BJ (cell line): ENCODE measurements at regions not wholly inside any gene's neighbourhood (a gene's known extent, or its start where the extent isn't known, plus 50 kb on each side); places are given as distances from the start of the nearest gene placed in this dataset.

Experiments used
- CTCF ChIA-PET: fragments of 350-600 bp; formaldehyde crosslinking; extraction: SDS; loops from one replicate; lab custom pipeline; 2021; ENCODE audit warnings: antibody characterized with exemption, inconsistent platforms; lab: Yijun Ruan, JAX
- POLR2A ChIA-PET: fragments of 300-600 bp; sonication (Branson Sonifier 250); formaldehyde crosslinking; extraction: SDS; loops from one replicate; lab custom pipeline; 2021; ENCODE audit warnings: antibody characterized with exemption; lab: Charles Lee
- DNase-seq: peaks from one replicate; pipeline ENCODE4 v3.0.0-alpha.2; 2011; ENCODE audit warnings: low read depth
- H3K27me3 ChIP-seq: 2 replicates; pipeline ENCODE4 v1.6.0; 2011; ENCODE audit warnings: low read length; ENCODE audit not compliant: control insufficient read depth, insufficient read depth
- H3K36me3 ChIP-seq: 2 replicates; pipeline ENCODE4 v1.5.1; 2011; ENCODE audit warnings: low read length; ENCODE audit not compliant: control insufficient read depth, insufficient read depth
- H3K4me3 ChIP-seq: 2 replicates; pipeline ENCODE4 v1.5.1; 2011; ENCODE audit warnings: low read depth, mild to moderate bottlenecking, control low read depth, low read length
- TF ChIP-seq, protein P1 (sequence below): IDR thresholded peaks from 2 replicates; pipeline ENCODE4 v1.5.1; 2011; ENCODE audit warnings: low read depth, mild to moderate bottlenecking, control low read depth, inconsistent platforms, low read length, moderate library complexity; ENCODE audit not compliant: insufficient read depth

DNA sequence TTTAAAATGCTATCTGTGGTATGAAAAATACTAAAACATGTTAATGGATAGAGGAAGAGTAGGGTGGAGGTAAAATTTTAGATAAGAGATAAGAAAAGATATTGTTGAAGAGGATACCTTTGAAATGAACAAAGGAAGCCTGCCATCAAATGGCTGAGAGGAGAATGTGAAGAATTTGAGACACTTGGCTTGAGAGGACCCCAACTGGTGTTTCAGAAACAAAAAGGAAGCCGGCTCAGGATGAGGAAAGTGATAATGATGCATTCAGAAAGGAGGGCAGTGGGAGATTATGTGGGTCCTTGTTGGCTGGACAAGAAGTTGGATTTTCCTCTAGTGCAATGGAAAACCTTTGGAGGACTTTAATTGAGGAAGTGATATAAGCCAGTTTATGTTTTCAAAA lies 264.4 kb downstream of the DUSP6 start:
- CTCF ChIA-PET: interaction anchor here (0.7 kb wide), 1 partner anchor 24 kb away, joined by 3 read pairs; no protein-coding TSS in a partner anchor
- DNase-seq: no peak
- Histone ChIP-seq H3K36me3 (no peaks in the 10 kb centered on the region), H3K4me3 (no peak overlapping the region), H3K27me3 (no peaks in the 10 kb centered on the region)
- POLR2A ChIA-PET: no interaction called here
- TF ChIP-seq, protein P1, sequence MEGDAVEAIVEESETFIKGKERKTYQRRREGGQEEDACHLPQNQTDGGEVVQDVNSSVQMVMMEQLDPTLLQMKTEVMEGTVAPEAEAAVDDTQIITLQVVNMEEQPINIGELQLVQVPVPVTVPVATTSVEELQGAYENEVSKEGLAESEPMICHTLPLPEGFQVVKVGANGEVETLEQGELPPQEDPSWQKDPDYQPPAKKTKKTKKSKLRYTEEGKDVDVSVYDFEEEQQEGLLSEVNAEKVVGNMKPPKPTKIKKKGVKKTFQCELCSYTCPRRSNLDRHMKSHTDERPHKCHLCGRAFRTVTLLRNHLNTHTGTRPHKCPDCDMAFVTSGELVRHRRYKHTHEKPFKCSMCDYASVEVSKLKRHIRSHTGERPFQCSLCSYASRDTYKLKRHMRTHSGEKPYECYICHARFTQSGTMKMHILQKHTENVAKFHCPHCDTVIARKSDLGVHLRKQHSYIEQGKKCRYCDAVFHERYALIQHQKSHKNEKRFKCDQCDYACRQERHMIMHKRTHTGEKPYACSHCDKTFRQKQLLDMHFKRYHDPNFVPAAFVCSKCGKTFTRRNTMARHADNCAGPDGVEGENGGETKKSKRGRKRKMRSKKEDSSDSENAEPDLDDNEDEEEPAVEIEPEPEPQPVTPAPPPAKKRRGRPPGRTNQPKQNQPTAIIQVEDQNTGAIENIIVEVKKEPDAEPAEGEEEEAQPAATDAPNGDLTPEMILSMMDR: no peak

DNA sequence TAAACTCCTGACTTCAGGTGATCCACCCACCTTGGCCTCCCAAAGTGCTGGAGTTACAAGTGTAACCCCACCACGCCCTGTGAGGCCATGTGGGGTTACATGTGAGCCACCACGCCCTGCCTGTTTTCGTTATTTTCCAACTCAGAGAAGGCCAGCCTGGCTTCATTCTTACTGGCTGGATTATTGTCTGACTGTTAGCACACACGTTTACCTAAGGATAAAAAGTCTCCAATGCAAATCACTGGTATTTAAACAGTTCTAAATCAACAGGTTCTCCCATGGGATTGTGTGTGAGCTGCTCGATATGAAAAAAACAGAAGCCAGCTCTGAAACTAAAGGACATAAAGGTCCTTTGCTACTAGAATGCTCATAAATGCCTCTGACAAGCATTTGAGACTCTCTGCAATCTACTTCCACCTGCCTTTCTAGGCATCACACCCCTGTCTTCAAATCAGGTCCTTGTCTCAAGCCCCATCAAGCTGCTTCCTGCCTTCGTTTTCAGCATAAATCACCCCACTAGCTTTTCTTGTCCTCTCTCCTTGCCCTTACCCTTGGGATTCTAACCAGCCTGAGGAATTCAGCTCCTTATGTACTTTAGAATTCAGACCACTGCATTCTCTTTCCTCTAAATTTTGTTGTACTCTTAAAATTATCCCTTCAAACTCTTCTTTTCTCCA lies 265.0 kb downstream of the DUSP6 start:
- ChIA-PET POLR2A (no interaction called here), CTCF (interaction anchor here (0.7 kb wide), 1 partner anchor 25 kb away, joined by 3 read pairs; no protein-coding TSS in a partner anchor)
- Histone ChIP-seq H3K36me3 (no peaks in the 10 kb centered on the region), H3K27me3 (no peaks in the 10 kb centered on the region), H3K4me3 (no peak overlapping the region)
- DNase-seq: no peak
- TF ChIP-seq, protein P1: no peak

DNA sequence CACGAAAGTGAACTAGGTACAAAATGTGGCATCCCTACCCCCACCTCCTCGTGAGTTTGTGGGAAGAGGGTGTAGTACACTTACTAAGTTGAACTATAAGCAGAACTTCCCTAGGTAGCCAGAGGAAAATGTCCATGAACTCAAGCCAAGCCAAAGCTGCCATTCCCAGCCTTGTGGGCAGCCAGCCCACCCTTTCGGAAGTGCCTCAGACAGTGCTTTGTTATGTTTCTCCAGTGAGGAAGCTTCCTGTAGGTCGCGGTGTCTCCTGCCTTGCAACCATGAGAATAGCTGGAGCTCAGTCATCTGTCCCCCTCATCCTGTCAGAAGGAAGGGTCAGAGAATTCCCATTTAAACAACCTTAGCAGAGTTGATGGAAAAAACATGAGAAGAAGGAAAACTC lies 266.9 kb downstream of the DUSP6 start:
- ChIA-PET POLR2A (no interaction called here), CTCF (no interaction called here)
- H3K27me3 ChIP-seq: no peaks in the 10 kb centered on the region
- no peak for DNase-seq
- TF ChIP-seq, protein P1: no peak
- no peak overlapping the region for H3K4me3 ChIP-seq
- no peaks in the 10 kb centered on the region for H3K36me3 ChIP-seq

DNA sequence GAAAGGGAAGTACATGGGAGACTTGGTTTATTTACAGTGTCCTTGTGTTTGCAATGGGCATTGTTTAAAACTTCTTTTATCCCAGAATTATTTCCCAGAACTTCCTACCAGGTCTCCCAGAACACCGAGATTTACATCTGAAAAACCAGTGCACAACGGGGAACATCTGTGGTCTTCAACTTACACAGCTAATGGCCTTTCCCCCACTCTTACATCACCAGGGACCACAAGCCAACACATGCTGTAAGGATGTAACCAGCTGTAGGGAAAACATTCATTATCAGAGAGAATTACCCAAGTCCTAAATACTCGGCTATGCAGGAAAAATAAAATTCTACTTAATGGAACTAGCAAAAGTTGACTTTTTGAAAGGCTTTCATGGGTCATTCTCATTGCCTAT lies 267.6 kb downstream of the DUSP6 start:
- no peaks in the 10 kb centered on the region for H3K27me3 ChIP-seq
- no peak for DNase-seq
- TF ChIP-seq, protein P1: no peak
- ChIA-PET CTCF (no interaction called here), POLR2A (no interaction called here)
- no peak overlapping the region for H3K4me3 ChIP-seq
- H3K36me3 ChIP-seq: no peaks in the 10 kb centered on the region

DNA sequence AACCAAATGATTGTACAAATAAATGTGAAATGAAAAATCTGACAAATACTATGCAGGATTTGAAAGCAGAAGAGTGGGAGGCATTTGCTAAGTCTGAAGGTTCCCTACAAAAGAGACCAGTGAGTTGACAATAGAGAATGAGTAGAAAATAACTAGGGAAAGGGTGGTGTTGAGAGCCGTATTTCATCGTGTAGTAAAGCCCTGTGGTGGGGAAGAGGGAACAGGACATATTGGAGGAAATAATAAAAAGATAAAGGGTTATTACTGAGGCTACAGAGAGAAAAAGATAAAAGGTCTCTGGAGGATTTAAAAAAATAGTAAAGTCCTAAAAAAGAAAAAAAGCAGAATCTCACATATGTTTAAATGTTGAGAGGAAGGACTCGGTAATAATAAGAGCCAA lies 268.8 kb downstream of the DUSP6 start:
- H3K36me3 ChIP-seq: no peaks in the 10 kb centered on the region
- DNase-seq: no peak
- H3K4me3 ChIP-seq: no peak overlapping the region
- POLR2A ChIA-PET: no interaction called here
- TF ChIP-seq, protein P1: no peak
- CTCF ChIA-PET: no interaction called here
- H3K27me3 ChIP-seq: no peaks in the 10 kb centered on the region
